ENCODE measurements at regions not wholly inside any gene's neighbourhood (a gene's known extent, or its start where the extent isn't known, plus 50 kb on each side); places are given as distances from the start of the nearest gene placed in this dataset.

GRCh38 chr14:27929797-27930347, 836.7 kb upstream of the FOXG1 start:
- CTCF ChIA-PET = no interaction called here
- POLR2A ChIA-PET = no interaction called here

GRCh38 chr14:27938392-27938791, 828.2 kb upstream of the FOXG1 start:
- Histone ChIP-seq H3K4me1 (ENCODE audit: control insufficient read depth, insufficient read depth, low read length) (no peaks in the 10 kb centered on the region), H3K4me3 (ENCODE audit: low read depth, low read length) (no peak overlapping the region), H3K9me3 (ENCODE audit: control insufficient read depth, insufficient read depth, low read depth, low read length) (no peaks in the 10 kb centered on the region), H3K27ac (ENCODE audit: extremely low read depth, low read depth, low read length) (no peak overlapping the region), H3K36me3 (ENCODE audit: control insufficient read depth in 2 of 2, insufficient read depth in 1 of 2, low read length in 2 of 2) (no peaks in the 10 kb centered on the region)
- TF ChIP-seq ZNF18 (tag by site-specific recombination; IDR thresholded peaks at IDR 0.05) = no peak
- TF ChIP-seq ZNF501 (tag by site-specific recombination; IDR thresholded peaks at IDR 0.05) = no peak
- TF ChIP-seq ZNF426 (tag by site-specific recombination; IDR thresholded peaks at IDR 0.05) = no peak
- POLR2A ChIA-PET = no interaction called here
- CTCF ChIA-PET = no interaction called here

More at GRCh38 chr14:27929797-27930347, 836.7 kb upstream of the FOXG1 start:
- no peaks in the 10 kb centered on the region for H3K9me3 ChIP-seq (ENCODE audit: control insufficient read depth, insufficient read depth, low read depth, low read length)
- TF ChIP-seq ZNF426 (tag by site-specific recombination; IDR thresholded peaks at IDR 0.05) (no peak), ZNF302 (tag by site-specific recombination; IDR thresholded peaks at IDR 0.05; ENCODE audit: low read depth) (no peak)
- H3K36me3 ChIP-seq (ENCODE audit: control insufficient read depth in 2 of 2, insufficient read depth in 1 of 2, low read length in 2 of 2) = no peaks in the 10 kb centered on the region
- H3K4me1 ChIP-seq (ENCODE audit: control insufficient read depth, insufficient read depth, low read length) = no peaks in the 10 kb centered on the region
- no peak overlapping the region for H3K27ac ChIP-seq (ENCODE audit: extremely low read depth, low read depth, low read length)
- H3K4me3 ChIP-seq (ENCODE audit: low read depth, low read length) = no peak overlapping the region

GRCh38 chr14:27945512-27945911, 821.1 kb upstream of the FOXG1 start:
- ChIA-PET CTCF (no interaction called here), POLR2A (no interaction called here)
- no peaks in the 10 kb centered on the region for H3K4me1 ChIP-seq (ENCODE audit: control insufficient read depth, insufficient read depth, low read length)
- H3K36me3 ChIP-seq (ENCODE audit: control insufficient read depth in 2 of 2, insufficient read depth in 1 of 2, low read length in 2 of 2) = no peaks in the 10 kb centered on the region
- no peak overlapping the region for H3K4me3 ChIP-seq (ENCODE audit: low read depth, low read length)
- TF ChIP-seq PRDM1 (tag by site-specific recombination; IDR thresholded peaks at IDR 0.05) = no peak
- no peak for TF ChIP-seq ZBTB8A (tag by site-specific recombination; IDR thresholded peaks at IDR 0.05)
- TF ChIP-seq ZNF248 (tag by site-specific recombination; IDR thresholded peaks at IDR 0.05) = no peak
- TF ChIP-seq ZNF404 (tag by site-specific recombination; IDR thresholded peaks at IDR 0.05) = no peak
- no peak for TF ChIP-seq BCL11A (tag by site-specific recombination; IDR thresholded peaks at IDR 0.05; ENCODE audit: low read depth)
- TF ChIP-seq ZSCAN16 (tag by site-specific recombination; IDR thresholded peaks at IDR 0.05) = no peak
- H3K27ac ChIP-seq (ENCODE audit: extremely low read depth, low read depth, low read length) = no peak overlapping the region
- H3K9me3 ChIP-seq (ENCODE audit: control insufficient read depth, insufficient read depth, low read depth, low read length) = no peaks in the 10 kb centered on the region

- H3K4me3 ChIP-seq (ENCODE audit: low read depth, low read length) = no peak overlapping the region
- CTCF ChIA-PET = no interaction called here
- H3K9me3 ChIP-seq (ENCODE audit: control insufficient read depth, insufficient read depth, low read depth, low read length) = no peaks in the 10 kb centered on the region
- no peaks in the 10 kb centered on the region for H3K4me1 ChIP-seq (ENCODE audit: control insufficient read depth, insufficient read depth, low read length)
- POLR2A ChIA-PET = no interaction called here
- H3K27ac ChIP-seq (ENCODE audit: extremely low read depth, low read depth, low read length) = no peak overlapping the region
- no peaks in the 10 kb centered on the region for H3K36me3 ChIP-seq (ENCODE audit: control insufficient read depth in 2 of 2, insufficient read depth in 1 of 2, low read length in 2 of 2)
- TF ChIP-seq, protein P1, sequence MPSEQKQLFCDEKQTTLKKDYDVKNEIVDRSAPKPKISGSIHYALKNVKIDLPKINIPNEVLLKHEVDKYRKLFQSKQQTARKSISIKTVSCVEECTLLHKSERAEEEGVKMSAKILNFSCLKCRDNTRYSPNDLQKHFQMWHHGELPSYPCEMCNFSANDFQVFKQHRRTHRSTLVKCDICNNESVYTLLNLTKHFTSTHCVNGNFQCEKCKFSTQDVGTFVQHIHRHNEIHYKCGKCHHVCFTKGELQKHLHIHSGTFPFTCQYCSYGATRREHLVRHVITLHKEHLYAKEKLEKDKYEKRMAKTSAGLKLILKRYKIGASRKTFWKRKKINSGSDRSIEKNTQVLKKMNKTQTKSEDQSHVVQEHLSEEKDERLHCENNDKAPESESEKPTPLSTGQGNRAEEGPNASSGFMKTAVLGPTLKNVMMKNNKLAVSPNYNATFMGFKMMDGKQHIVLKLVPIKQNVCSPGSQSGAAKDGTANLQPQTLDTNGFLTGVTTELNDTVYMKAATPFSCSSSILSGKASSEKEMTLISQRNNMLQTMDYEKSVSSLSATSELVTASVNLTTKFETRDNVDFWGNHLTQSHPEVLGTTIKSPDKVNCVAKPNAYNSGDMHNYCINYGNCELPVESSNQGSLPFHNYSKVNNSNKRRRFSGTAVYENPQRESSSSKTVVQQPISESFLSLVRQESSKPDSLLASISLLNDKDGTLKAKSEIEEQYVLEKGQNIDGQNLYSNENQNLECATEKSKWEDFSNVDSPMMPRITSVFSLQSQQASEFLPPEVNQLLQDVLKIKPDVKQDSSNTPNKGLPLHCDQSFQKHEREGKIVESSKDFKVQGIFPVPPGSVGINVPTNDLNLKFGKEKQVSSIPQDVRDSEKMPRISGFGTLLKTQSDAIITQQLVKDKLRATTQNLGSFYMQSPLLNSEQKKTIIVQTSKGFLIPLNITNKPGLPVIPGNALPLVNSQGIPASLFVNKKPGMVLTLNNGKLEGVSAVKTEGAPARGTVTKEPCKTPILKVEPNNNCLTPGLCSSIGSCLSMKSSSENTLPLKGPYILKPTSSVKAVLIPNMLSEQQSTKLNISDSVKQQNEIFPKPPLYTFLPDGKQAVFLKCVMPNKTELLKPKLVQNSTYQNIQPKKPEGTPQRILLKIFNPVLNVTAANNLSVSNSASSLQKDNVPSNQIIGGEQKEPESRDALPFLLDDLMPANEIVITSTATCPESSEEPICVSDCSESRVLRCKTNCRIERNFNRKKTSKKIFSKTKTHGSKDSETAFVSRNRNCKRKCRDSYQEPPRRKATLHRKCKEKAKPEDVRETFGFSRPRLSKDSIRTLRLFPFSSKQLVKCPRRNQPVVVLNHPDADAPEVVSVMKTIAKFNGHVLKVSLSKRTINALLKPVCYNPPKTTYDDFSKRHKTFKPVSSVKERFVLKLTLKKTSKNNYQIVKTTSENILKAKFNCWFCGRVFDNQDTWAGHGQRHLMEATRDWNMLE (tag by site-specific recombination; conservative IDR thresholded peaks at IDR 0.05; ENCODE audit: low read depth) = no peak
- TF ChIP-seq KLF16 (tag by site-specific recombination; IDR thresholded peaks at IDR 0.05) (no peak), ZNF202 (tag by site-specific recombination; IDR thresholded peaks at IDR 0.05; ENCODE audit: borderline replicate concordance) (no peak), ZNF558 (tag by site-specific recombination; IDR thresholded peaks at IDR 0.05) (no peak), ZNF548 (tag by site-specific recombination; IDR thresholded peaks at IDR 0.05) (no peak), ZSCAN23 (tag by site-specific recombination; IDR thresholded peaks at IDR 0.05) (no peak), GLIS1 (tag by site-specific recombination; IDR thresholded peaks at IDR 0.05) (no peak), ZNF596 (tag by site-specific recombination; IDR thresholded peaks at IDR 0.05) (no peak)
- TF ChIP-seq, protein P2, sequence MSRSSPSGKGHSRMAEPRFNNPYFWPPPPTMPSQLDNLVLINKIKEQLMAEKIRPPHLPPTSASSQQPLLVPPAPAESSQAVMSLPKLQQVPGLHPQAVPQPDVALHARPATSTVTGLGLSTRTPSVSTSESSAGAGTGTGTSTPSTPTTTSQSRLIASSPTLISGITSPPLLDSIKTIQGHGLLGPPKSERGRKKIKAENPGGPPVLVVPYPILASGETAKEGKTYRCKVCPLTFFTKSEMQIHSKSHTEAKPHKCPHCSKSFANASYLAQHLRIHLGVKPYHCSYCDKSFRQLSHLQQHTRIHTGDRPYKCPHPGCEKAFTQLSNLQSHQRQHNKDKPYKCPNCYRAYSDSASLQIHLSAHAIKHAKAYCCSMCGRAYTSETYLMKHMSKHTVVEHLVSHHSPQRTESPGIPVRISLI (tag by site-specific recombination; IDR thresholded peaks at IDR 0.05) = no peak
Observed at GRCh38 chr14:27958757-27959156, 807.8 kb upstream of the FOXG1 start.

Data from HEK293 (cell line).